Transverse colon (tissue), 3 donors: ENCODE measurements at regions not wholly inside any gene's neighbourhood (a gene's known extent, or its start where the extent isn't known, plus 50 kb on each side); places are given as distances from the start of the nearest gene placed in this dataset.

Source experiments
- CTCF ChIP-seq, 5 experiments: fragments of 200-600 bp in 3 of 5; fragments of 450-650 bp in 2 of 5; sonication (generic) in 3 of 5; IDR thresholded peaks; 1 replicate in 2 of 5; 2 replicates in 3 of 5; pipeline ENCODE4 v1.5.1; 2016 to 2017; ENCODE audit warnings: antibody characterized with exemption in 5 of 5, inconsistent platforms in 3 of 5, mild to moderate bottlenecking in 2 of 5, moderate library complexity in 1 of 5
- EP300 ChIP-seq: sonication (generic); formaldehyde crosslinking; IDR thresholded peaks from one replicate; pipeline ENCODE4 v1.6.1; 2017; ENCODE audit warnings: antibody characterized with exemption, low read depth
- POLR2A ChIP-seq: fragments of 450-650 bp; IDR thresholded peaks from one replicate; pipeline ENCODE4 v1.6.1; 2016; ENCODE audit warnings: antibody characterized with exemption, mild to moderate bottlenecking, moderate library complexity

GRCh38 chr12:77724367-77724957, 106.2 kb upstream of the NAV3 start:
- TF ChIP-seq EP300: no peak
- TF ChIP-seq CTCF (IDR thresholded peaks at IDR 0.05): peak; percentile 38 to 67 (median 41)
- TF ChIP-seq POLR2A: no peak
